GM21576 (cell line): ENCODE measurements at regions not wholly inside any gene's neighbourhood (a gene's known extent, or its start where the extent isn't known, plus 50 kb on each side); places are given as distances from the start of the nearest gene placed in this dataset.
"Not testable (repeated sequence)": the region's sequence is repeated elsewhere in the genome, so short reads cannot be mapped to it uniquely, and the experiment has no call there.

ENCODE experiments used
- ATAC-seq: cut with Tn5 transposase; IDR thresholded peaks from one replicate; pipeline ENCODE4 v1.9.1; 2021; ENCODE audit warnings: mild to moderate bottlenecking, moderate library complexity; ENCODE audit not compliant: unreplicated experiment

DNA sequence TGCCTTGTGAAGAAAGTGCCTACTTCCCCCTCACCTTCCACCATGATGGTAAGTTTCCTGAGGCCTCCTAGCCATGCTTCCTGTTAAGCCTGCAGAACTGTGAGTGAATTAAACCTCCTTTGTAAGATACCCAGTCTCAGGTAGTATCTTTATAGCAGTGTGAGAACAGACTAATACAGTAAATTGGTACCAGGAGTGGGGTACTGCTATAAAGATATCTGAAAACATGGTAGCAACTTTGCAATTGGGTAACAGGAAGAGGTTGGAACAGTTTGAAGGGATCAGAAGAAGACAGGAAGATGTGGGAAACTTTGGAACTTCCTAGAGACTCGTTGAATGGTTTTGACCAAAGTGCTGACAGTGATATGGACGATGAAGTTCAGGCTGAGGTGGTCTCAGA is 550.3 kb upstream of the ADAMTS5 start:
- not testable (repeated sequence) for ATAC-seq

GRCh38 chr21:27515676-27516075 is 548.8 kb upstream of the ADAMTS5 start:
- ATAC-seq: no peak

- ATAC-seq: no peak
These were observed 546.9 kb upstream of the ADAMTS5 start for GRCh38 chr21:27513825-27514224.

DNA sequence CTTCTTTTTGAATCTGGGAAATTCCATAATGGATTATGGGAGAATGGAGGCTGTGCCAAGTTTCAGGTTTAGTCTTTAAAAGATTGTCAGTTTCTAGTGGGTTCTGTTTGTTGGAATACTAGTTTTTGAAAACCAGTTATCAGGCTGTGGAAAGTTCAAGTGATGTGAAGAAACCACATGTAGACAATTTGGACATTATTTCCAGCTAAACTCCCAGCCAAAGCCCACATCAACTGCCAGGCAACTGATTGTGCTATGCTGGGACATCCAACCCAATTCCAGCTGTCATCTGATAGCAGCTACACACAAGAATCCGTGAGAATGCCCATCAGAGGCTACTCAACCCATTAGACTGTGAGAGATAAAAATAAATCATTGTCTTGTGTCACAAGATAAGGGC is 546.1 kb upstream of the ADAMTS5 start:
- no peak for ATAC-seq

DNA sequence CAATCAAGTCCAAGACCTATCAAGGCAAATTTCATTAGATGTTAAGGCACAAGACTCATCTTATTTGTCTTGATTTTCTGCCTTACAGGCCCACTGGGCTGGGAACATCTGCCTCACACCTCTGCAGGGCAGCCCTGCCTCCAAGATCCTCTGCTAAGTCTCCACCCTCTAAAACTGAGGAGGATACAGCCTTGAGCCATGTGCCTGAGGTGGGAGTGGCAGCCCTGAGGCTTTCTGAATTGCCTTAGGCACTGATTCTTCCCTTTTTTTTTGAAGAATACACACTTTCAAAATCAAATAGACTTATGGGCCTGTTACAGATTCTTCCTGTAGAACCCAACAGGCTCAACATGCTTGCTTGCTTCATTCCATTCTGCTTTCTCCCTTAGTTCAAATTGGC is 544.3 kb upstream of the ADAMTS5 start:
- no peak for ATAC-seq

GRCh38 chr21:27507695-27508094 is 540.8 kb upstream of the ADAMTS5 start:
- no peak for ATAC-seq

DNA sequence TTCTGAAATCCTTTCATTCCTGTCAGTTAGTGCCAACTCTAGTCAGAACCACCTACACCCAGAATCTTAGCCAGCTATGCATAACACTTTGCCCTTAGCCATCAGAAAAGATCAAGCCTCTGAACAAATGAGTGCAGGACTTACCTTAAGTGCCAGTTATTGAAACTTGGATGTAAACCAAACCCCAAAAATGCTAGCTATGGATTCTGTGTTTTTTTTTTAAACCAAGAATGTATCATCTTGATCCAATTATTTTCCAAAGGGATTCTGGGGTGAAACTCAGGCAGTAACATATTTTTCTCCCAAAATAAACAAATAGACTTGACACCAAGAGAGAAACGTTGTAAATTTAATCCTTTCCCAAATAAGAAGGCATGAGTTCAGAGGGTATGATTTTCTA is 538.6 kb upstream of the ADAMTS5 start:
- ATAC-seq: no peak

DNA sequence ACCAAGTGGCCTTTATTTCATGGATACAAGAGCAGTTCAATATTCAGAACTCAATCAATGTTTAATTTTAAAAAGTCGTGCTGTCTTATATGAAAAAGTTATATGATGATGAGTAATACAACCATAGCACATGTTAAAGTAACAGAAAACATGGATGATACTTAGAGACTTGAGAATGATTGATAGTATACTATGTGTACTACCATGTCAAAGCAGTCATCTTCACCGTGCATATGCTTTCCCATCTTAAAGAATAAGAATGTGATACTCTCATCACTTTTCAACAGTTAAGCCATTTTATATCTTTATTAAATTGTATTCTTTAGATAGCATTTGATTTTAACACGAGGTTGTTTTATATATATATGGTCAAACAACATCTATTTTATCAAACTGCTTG is 535.9 kb upstream of the ADAMTS5 start:
- no peak for ATAC-seq

DNA sequence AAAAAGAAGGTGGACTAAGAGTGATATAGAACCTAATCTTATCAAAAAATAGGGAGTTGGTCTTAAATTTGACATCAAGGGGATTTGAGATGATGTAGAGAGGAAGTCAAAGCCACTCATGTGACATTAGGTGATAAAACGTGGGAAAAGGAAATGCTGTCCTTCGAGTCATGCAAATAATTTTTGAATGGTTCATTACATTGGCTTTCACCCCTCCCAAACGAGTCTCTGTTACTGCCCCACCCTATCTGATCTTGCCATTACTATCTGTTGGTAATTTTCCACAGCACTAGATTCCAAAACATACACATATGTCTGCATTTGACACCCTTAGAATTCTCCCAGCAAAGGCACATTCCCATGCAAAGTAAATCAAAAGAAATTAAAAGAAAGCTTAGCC is 531.1 kb upstream of the ADAMTS5 start:
- no peak for ATAC-seq

DNA sequence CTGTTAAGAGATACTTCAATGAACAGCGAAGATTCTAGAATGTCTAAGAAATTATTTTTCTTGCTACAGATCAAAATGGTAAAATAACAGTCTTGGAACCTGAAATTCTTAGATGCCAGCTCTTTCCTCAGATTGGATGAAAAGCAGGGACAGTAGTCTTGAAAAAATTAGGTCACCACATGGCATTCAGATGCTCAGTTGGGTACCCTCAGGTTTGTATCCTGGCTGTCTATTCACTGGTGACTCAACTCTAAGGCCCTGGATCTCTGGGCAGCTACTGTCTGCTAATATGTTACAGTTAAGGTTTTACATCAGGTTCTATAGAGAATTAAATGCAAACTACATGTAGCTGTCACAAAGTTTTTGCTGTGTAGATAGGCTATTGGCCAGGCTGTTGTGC is 528.9 kb upstream of the ADAMTS5 start:
- ATAC-seq: no peak

- no peak for ATAC-seq
These were observed 526.7 kb upstream of the ADAMTS5 start for GRCh38 chr21:27493542-27493941.

DNA sequence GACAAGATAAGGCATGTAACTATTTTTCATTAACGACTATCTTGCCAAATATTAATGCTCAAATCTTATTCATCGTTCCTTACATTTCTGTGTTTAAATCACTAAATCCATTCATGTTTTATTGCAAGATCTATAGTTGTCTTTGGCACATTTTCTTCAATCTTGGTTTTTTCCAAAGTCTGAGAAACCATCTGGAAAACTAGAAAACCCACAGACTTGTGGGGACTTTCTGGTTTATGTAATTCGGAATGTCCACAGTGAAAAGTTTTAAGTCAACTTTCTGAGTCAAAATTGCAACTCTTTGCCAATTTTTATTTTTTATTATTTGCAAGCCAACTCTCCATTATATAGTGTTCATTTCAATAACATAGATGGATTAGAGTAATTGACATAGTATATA is 520.8 kb upstream of the ADAMTS5 start:
- no peak for ATAC-seq

DNA sequence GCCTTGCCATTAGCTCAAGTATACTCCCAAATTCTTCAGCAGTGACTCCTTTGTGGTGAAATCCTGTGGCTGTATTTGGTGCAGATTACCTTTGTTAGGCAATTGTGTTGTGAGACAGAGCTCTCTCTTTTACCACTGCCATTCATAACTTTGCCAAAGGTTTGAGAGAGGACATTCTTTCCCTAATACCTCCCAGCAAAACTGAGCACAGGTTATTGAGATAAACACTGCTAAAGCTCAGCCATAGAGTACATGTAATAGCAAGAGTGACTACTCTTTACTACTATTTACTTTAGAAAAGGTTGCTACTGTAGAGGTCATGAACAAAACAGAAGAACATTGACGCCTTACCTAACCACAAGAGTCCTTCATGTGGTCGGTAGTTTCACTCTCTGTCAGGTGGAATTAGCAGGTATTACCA is 514.0 kb upstream of the ADAMTS5 start:
- no peak for ATAC-seq

GRCh38 chr21:27477296-27477695 is 510.4 kb upstream of the ADAMTS5 start:
- ATAC-seq: no peak

GRCh38 chr21:27476696-27477095 is 509.8 kb upstream of the ADAMTS5 start:
- ATAC-seq: no peak

- ATAC-seq: no peak
These were observed 508.6 kb upstream of the ADAMTS5 start for GRCh38 chr21:27475363-27475955.

DNA sequence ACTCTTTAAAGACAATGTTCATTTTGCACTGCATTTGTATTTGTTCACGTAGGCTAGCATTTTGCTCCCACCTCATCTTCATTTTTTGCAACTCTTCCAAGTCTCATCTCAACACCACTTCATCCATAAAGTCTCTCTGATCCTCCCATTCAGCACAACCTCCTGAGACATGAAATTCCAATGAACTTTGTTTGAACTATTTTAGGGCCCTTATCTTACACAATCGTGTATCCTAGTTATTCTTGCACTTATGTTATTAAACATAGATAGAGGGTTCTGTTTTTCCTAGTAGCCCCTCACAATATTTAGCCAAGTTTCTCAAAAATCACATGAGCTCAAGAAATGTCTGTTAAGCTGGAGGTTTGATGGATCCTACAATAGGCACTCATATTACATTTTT is 500.5 kb upstream of the ADAMTS5 start:
- ATAC-seq: no peak

- ATAC-seq: no peak
These were observed 499.3 kb upstream of the ADAMTS5 start for GRCh38 chr21:27466140-27466539.

DNA sequence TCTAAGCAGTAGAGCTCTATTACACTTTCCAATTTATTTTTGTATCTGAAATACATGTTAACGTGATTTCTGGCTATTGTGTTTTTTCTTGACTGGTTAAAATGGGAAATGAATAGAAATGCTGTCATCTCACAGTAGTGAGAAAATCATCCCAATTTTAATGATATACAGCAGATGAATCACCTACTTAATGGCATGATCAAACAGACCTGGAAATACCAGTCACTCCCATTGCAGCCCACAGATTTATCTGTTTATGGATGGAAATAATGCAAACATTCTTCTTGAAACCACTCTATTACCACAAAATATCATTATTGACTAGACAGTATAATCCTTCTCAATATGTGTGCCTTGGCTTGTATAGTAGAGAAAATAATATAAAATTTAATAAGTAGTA is 497.8 kb upstream of the ADAMTS5 start:
- ATAC-seq: no peak

DNA sequence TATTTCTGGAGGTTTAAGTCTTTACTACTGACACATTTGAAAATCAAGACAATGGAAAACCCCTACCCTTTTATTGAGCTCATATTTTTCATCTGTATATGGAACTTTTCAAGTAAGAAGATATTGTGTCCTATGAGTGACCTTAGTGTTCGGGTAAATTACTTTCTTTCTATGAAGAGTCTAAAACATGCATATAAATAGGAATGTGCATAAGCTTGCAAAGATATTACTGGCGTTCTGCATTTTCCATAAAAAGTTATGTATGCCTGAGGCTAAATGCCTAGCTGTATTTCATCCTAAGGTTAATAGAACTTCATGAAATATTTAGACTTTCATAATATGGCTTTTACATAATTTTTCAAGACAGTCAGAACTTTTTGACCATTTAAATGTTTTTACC is 495.8 kb upstream of the ADAMTS5 start:
- no peak for ATAC-seq

DNA sequence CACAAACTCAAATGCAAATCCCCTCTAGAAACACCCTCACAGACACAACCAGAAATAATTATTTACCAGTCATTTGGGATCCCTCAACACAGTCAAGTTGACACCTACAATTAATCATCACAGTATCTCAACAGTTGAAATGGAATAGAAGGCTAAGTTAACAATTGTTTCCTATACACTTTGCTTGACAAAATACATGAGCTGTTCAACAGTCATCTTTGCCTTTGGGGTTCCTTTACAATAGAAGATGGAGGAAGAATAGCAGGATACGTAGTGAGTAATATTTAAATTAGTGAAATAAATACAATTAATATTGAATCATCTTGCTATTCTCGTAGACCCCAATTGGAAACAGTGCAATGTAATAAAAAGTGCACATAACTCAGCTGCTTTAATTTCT is 487.3 kb upstream of the ADAMTS5 start:
- ATAC-seq: no peak

DNA sequence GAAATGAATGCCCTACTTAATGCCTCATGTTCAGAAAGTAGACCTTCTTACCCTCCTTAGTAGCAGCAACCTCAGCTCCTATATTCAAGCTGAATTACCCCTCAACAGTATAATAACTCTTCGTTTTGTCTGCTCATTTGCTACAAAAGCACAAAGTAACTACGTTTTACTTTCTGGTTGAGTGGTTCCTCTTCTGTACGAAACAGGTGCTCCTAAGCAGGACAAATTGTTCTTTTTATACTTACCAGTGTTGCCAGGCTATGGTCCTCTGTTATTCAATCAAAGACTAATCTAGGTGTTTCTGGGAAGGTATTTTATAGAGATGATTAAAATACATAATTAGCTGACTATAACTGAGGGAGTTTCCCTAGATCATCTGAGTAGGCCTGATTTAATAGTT is 484.2 kb upstream of the ADAMTS5 start:
- ATAC-seq: no peak

- ATAC-seq: no peak
These were observed 483.3 kb upstream of the ADAMTS5 start for GRCh38 chr21:27450216-27450615.

GRCh38 chr21:27448960-27449359 is 482.1 kb upstream of the ADAMTS5 start:
- no peak for ATAC-seq
